Stimulated activated CD4-positive, alpha-beta T cell treated with anti-CD3 and anti-CD28 coated beads, Interleukin-4, amount 100 ng/mL, for 48 hours (primary cell): ENCODE measurements at regions not wholly inside any gene's neighbourhood (a gene's known extent, or its start where the extent isn't known, plus 50 kb on each side); places are given as distances from the start of the nearest gene placed in this dataset.

ENCODE experiments used
- DNase-seq, 2 donors: peaks; one replicate each; pipeline ENCODE4 v3.0.0-alpha.2; 2020; ENCODE audit warnings: low read depth in 2 of 2

DNA sequence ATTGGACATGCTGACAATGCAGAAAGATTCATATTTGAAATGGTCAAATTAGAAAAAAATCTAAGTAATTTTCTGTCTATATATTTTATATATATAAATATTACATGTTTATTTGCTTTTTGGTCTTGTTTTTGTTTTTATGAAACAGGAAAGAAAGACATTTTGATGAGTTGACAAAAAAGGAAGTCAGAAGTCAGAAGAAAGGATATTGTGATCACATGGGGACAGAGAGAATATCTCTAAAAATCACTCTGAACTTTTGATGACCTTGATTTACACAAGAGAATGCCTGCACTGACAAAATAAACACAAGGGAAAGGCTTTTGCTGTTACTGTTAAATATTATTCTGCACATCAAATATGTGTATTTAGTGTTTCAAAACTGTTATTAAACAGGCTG lies 811.2 kb downstream of the SI start:
- DNase-seq = no peak

DNA sequence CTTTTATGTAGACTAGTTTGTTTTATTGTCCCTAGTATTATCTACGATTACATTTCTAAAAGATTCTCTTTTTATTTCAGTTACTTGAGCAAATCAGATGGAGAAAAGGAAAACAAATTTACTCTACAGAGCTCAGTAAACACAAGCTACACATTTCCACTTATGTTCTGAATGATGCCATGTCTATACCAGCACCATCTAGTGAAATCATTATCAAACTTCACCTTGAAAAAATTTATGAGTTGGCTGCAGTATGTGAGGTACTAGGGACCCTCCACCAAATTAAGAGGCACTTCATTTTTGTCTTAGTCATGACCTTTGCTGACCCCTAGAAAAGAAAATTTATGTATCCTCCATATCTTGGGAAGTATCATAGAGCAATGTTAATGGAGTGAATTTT lies 827.4 kb downstream of the SI start:
- DNase-seq = no peak

DNA sequence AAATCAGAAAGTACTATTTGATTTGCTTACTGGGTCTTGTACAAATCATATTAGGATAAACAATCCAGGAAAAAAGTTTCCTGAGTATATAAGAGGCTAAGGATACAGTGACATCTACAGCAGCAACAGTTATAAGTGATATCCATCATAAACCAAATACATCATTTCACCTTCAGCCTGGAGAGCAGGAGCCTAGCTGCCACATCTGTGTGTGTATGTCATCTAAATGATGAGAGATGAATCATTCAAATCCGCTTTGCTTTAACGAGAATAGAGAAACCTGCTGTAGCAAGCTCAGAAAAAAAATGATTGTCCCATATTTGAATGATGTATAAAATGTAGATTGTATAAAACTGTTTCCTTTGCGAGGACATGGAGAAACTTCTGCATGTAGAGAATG lies 841.4 kb downstream of the SI start:
- DNase-seq = no peak

DNA sequence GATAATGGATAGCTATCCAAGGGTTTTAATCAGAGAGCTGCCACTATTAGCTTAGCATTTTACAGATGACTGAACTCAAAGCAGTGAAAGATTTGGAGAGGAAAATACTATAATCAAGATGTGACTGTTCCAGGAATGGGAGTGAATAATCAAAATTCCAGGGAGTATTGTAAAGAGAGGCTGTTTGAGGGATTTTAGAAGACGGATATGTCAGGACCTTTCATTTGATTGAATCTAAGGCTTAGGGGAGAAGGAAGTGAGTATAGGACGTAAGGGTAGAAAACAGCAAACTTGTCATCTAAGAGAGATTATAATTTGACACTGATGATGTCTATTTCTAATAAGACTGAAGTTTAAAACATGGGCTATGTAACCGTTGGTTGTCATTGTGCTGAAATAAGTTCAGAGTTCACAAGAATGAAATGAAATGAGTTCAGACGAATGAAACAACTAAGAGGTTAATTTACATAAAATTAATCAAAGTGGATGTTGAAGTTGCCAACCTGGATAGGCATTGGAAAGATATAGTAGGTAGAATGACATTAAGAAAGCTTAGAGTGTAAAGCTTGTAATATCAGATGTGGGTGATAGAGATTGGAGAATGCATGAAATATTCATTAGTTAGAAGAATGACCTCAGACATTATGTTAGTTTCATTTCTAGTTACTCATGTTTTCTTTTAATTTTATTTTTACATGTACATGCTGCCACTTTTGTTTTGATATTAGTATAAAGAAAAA lies 842.8 kb downstream of the SI start:
- no peak for DNase-seq

DNA sequence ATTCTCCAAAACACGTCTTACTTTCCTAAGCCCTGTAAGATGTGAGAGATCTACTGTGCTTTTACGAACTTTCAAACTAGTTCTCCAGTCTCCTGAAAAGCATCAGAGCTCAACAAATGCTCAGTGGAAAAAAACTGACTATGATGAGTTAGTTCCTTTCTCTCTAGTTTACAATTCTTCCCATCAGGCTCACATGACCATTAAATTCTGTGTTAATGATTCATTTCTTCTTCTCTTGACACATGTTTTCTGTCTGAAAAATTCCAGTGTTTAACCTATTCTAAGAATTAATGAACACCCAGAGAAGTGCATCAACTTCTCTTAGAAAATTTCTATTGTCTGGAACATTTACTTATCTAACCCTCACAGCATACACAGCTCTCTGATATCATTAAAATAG lies 844.3 kb downstream of the SI start:
- no peak for DNase-seq

DNA sequence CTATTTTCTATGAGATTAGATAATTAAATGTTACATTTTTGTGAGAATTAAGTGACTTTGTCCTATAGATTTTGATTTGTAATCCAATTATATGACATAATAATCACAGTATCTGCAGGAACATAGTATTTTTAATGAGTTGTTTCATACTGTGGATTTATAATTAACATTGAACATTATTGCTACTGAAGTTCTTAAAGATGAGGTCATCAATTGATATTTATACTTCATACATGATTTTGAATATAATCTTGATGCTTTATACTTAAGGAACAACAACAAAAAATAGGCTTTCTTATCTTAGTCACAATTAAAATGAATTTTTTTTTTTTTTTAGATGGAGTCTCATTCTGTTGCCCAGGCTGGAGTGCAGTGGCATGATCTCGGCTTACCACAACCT lies 846.6 kb downstream of the SI start:
- DNase-seq = no peak

DNA sequence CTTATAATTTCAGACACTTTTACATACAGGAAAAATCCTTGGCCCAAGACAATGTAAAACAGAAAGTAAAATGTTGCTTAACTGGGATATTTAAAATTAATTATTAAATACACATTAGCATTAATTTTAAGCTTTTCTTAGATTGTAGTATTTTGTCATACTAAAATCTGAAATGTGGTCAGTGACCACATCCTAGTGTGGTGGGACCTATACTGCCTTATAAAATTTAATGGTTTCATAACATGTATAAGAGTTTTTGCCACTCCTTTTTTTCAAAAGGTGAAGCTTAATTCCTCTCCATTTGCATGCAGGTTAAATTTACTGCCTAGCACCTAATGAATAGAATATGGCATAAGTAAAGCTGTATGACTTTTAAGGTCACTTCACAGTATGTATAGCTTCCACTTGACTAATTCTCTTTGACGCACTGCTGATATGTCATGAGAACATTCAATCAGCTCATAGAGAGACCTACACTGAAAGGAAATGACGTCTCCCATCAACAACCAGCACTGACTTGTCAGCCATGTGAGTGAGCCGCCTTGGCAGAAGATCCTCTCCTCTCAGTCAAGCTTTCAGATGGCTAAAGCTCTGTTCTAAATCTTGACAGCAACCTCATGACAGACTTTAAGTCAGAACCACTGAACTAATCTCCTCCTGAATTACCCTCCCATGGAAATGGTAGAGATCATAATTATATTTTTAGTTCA lies 847.8 kb downstream of the SI start:
- DNase-seq = no peak

DNA sequence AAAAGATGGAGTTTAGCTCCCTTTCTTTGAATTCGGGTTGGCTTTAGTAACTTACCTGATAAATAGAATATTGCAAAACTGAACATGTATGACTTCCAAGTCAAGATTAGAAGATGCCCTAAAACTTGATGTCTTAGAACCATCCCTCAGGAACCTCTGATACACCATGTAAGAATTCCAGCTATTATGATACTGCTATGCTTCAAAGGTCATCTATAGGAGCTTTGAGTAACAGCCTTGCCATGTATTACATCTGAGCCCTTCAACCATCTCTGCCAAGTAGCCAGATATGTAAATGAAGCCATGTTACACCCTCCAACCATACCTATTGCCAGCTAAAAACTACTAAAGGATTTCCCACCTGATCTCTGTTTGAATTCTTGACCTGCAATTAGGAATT lies 854.2 kb downstream of the SI start:
- no peak for DNase-seq

DNA sequence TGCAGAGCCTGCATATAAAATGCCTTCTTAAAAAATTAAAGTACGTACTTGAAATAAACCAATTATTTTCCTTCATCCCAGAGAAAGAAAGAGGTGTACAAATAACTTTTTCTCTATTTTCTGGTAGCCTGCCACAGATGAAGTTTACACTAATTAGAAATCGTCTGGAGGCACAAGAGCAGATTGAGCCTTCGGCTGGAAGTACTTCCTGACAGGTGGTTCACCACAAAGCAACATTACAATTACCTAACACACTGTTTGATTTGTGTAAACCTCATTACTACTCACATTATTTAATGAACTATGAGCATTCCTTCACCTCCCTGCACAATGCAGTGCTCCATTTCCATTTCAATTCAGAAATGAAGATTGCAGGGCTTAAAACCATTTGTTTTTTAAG lies 856.1 kb downstream of the SI start:
- DNase-seq = no peak

DNA sequence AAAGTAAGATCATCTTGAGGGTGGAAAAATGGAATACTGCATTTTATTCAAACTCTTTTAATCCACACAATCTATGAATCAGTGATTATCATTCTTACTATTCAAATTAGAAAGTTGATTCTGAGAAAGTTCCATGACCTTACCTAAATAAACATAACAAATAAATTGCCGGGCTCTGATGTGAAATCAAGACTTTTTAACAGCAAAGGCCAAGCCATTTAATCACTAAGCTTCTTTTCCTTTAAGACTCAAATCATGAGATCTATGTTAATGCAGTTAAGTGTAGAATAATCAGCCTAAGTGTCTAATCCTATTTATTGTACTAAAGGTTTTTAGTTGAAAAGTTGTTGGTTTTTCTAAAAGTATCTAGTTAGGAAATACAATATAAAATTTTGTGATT lies 857.0 kb downstream of the SI start:
- no peak for DNase-seq

DNA sequence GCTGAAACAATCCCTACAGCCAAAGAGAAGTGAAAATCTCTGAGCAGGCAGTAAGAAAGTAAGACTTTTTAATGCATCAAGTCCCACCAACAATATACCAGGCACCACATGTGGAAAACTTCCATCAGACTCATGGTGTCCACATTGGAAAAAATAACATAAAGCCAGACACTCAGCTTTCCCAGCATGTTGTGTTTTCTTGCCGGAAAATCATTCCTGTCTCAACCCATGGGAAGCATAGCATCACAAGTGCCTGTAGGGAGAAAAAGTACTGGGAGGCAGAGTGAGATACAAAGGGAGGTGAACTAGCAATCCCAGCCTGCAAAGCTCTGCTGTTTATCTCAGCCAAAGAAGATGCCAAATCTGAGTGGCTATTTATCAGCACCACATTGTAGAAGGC lies 868.9 kb downstream of the SI start:
- DNase-seq = no peak

DNA sequence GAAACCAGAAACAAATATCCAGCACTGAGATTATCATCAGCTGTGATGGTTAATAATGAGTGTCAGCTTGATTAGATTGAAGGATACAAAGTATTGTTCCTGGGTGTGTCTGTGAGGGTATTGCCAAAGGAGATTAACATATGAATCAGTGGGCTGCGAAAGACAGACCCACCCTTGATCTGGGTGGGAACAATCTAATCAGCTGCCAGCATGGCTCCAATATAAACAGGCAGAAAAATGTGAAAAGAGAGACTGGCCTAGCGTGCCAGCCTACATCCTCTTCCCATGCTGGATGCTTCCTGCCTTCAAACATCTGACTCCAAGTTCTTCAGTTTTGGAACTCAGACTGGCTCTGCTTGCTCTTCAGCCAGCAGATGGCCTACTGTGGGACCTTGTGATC lies 869.5 kb downstream of the SI start:
- no peak for DNase-seq

DNA sequence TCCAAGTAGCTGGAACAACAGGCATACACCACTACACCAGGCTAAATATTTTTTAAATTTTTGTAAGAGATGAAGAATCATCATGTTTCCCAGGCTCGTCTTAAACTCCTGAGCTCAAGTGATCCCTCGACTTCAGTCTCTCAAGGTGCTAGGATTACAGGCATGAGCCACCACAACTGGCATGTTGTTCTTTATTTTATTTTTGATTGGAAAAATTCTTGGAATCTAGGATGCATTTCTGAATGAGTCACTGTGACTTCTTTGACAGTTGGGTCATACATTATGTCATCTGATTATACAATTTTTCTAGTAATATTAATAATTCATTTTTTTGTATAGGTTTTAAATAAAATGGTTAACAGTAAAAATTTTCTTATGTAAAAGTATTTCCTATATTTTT lies 870.2 kb downstream of the SI start:
- DNase-seq = no peak

DNA sequence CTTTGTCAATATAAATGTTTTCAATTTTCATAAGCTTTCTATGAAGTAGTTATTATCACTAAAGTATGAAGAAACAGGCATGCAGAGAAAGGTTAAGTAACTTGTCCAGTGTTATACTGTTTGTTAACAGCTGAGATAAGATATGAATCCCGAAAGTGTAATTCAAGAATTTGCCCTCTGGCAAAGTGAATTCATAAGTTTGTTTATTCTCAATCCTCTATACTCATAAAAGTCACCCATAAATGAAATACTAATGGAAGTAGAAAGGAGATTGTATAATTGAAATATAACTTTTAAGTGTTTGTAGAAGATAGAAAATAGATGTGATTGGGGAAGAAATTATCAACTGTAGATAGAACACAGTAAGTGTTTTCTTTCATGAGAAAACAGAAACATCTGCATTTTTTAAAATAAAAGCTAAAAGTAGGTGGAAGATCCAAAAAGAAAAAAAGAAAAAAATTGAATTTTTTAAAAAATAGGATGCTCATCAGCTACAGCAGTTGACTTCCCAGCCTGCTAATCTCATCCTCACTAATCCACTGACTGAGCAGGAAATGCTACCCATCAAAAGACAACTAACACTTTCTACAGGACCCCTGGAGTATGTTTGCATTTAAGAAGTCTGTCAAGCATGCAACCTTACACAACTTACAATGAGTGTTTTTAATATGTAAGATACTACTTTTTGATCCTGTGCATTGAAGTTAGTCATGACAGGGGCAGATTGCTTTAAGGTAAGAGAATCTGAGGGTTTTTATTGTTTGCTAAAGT lies 878.1 kb downstream of the SI start:
- no peak for DNase-seq

DNA sequence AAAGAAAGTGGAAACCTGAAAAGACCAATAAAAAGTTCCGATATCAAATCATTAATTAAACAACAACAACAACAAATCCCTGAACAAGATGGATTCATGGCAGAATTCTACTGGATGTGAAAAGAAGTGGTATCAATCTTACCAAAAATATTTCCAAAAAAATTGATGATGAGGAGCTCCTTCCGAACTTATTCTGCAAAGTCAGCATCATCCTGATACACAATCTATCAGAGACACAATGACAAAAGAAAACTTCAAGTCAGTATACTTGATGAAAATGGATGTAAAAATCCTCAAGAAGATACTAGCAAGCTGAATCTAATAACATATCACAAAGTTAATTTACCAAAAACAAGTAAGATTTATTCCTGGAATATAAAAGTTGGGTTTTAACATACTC lies 881.8 kb downstream of the SI start:
- no peak for DNase-seq

DNA sequence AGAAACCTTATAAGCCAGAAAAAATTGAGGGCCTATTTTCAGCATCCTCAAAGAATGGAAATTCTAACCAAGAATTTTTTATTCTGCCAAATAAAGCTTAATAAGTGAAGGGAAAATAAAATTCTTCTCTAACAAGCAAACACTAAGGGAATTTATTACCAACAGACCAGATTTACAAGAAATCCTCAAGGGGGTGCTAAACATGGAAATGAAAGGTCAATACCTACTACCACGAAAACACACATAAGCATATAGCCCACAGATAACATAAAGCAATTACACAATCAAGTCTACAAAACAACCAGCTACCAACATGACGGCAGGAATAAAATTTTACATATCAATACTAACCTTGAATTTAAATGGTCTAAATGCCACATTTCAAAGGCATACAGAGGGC lies 883.5 kb downstream of the SI start:
- no peak for DNase-seq

DNA sequence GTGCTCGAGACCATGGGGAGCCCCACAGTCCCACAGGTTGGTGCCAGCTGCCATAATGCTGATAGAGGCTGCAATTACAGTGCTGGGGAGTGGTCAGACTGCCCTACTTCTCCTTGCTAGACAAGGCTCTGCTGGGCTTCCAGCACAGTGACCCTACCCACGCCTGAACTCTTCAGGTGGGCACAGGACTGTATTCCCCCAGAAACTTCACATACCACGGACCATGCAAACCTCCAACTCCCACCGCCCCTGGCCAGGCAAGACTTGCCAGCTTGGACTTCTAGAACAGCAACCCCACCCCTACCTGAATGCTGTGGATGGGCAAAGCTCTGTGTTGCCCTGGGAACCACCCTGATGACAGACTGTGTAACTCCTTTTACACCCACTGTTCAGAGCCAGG lies 885.3 kb downstream of the SI start:
- no peak for DNase-seq

DNA sequence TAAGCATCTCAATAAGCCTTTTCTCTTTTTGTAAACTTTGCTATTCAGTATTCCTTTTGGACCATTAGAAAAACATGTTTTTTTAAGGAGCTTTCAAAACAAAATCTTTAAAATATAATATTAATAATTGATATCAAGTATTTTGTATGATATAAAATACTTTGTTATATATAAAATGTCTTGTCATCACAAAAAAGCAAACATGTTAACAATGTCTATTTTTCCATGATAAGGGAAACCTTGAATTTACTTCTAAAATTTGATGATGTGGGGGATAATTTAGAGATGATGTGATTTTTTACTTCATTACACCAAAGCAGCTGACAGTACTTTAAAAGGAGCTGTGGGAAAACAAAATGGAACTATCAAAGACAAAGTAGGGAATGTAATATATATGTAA lies 887.7 kb downstream of the SI start:
- DNase-seq = no peak

DNA sequence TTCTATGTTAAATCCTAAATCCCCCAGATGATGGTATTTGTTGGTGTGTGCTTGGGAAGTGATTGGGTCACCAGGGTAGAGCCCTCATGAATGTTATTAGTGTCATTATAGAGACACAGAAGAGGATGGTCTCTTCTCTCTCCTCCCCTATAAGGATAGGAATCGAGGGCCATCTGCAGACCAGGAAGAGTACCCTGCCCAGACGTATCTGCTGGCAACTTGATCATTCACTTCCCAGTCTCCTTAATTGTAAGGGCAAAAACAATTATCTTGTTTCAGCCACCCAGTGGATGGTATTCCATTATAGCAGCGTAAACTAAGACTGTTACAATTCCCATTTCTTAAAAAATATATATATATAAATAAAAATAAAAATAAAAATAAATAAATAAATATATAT lies 892.2 kb downstream of the SI start:
- DNase-seq = no peak

DNA sequence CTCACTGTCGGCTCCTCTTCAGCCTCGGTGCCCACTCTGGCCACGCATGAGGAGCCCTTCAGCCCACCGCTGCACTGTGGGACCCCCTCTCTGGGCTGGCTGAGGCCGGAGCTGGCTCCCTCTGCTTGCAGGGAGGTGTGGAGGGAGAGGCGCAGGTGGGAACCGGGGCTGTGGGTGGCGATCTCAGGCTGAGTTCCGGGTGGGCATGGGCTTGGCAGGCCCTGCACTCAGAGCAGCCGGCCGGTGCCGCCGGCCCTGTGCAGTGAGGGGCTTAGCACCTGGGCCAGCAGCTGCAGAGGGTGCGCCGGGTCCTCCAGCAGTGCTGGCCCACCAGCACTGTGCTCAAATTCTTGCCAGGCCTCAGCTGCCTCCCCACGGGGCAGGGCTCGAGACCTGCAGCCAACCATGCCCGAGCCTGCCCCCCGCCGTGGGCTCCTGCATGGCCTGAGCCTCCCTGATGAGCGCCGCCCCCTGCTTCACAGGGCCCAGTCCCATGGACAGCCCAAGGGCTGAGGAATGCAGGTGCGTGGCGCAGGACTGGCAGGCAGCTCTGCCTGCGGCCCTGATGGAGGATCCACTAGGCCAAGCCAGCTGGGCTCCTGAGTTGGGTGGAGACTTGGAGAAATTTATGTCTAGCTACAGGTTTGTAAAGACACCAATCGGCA lies 899.1 kb downstream of the SI start:
- no peak for DNase-seq

DNA sequence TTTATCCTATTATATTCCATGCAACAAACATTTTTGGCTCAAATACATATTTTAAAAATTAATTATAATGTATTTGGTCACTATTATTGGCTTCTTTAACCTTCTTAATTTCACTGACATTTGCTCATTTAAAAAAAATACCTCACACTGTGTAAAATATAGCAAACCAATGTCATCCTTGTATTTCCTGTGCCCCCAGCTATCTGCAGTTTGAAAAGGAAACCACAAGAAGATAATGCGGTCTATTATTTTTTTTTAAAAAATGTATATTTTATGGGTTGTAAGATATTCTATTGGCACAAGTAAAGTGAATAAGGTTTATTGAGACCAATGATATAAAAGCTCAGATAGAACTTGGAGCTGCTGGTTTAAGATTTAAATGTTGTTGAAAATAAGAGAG lies 904.2 kb downstream of the SI start:
- DNase-seq = no peak

DNA sequence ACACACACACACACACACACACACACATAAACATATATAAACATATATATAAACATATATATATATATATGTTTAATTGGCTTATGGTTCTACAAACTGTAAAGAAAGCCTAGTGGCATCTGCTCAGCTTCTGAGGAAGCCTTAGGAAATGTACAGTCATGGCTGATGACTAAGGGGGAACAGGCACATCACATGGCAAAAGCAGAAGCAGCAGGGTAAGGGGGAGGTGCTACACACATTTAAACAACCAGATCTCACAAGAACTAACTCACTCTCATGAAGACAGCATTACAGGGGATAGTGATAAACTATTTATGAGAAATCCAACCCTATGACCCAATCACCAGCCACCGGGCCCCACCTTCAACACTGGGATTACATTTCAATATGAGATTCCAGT lies 922.9 kb downstream of the SI start:
- DNase-seq = no peak

DNA sequence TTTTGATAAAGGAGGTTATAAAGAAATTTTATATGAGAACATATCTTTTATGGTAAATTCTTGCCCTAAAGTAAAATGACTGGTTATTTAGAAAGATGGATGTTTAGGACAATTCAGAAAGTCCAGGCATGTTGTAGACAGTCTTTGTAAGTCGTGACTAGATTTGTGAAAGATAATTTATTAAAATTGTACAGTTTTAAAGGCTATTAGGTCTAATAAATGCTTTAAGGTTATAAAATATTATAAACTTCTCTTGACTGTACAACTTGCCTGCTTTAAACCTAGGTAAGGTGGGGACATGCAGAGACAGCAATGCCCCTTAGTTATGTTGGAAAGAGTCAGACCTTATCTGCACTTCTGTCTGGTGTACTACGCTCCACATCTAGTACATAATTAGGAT lies 933.5 kb downstream of the SI start:
- DNase-seq = no peak
